ENCODE measurements at regions not wholly inside any gene's neighbourhood (a gene's known extent, or its start where the extent isn't known, plus 50 kb on each side); places are given as distances from the start of the nearest gene placed in this dataset.

- DNase-seq, result no peak
- no peak overlapping the region for H3K4me3 ChIP-seq (ENCODE audit: low read length)
- H3K27ac ChIP-seq (ENCODE audit: low read length), result no peak overlapping the region
- no peaks in the 10 kb centered on the region for H3K9me2 ChIP-seq (replicated peaks; ENCODE audit: insufficient read depth, low read length)
- no peak overlapping the region for H3K4me2 ChIP-seq (ENCODE audit: low read depth, low read length)
- no peaks in the 10 kb centered on the region for H3K79me2 ChIP-seq (ENCODE audit: low read length)
- no peaks in the 10 kb centered on the region for H4K20me1 ChIP-seq (ENCODE audit: insufficient read depth, low read length)
- H2AFZ ChIP-seq (ENCODE audit: low read length), result no peak overlapping the region
- H3K9me3 ChIP-seq (replicated peaks; ENCODE audit: insufficient read depth, low read length), result no peaks in the 10 kb centered on the region
- H3K27me3 ChIP-seq (replicated peaks; ENCODE audit: insufficient read depth, low read length), result no peaks in the 10 kb centered on the region
- no peak overlapping the region for H3K9ac ChIP-seq (ENCODE audit: low read length)
- no peaks in the 10 kb centered on the region for H3K4me1 ChIP-seq (ENCODE audit: low read length)
- no peak for TF ChIP-seq EZH2 (optimal IDR thresholded peaks at IDR 0.05; ENCODE audit: low read depth, low read length)
- H3K36me3 ChIP-seq (replicated peaks; ENCODE audit: insufficient read depth, low read length), result no peaks in the 10 kb centered on the region
- H3F3A ChIP-seq (ENCODE audit: insufficient read depth, low read length), result no peaks in the 10 kb centered on the region
Measured at GRCh38 chr9:117624106-117624505, 80.1 kb upstream of the TLR4 start.

GRCh38 chr9:117622347-117622746, 81.9 kb upstream of the TLR4 start:
- no peak for DNase-seq
- Histone ChIP-seq H3K4me1 (ENCODE audit: low read length) (no peaks in the 10 kb centered on the region), H3K4me2 (ENCODE audit: low read depth, low read length) (no peak overlapping the region), H3K79me2 (ENCODE audit: low read length) (no peaks in the 10 kb centered on the region), H3K36me3 (replicated peaks; ENCODE audit: insufficient read depth, low read length) (no peaks in the 10 kb centered on the region), H3K27ac (ENCODE audit: low read length) (no peak overlapping the region), H3K9ac (ENCODE audit: low read length) (no peak overlapping the region), H3K9me3 (replicated peaks; ENCODE audit: insufficient read depth, low read length) (no peaks in the 10 kb centered on the region), H4K20me1 (ENCODE audit: insufficient read depth, low read length) (no peaks in the 10 kb centered on the region), H2AFZ (ENCODE audit: low read length) (no peak overlapping the region), H3K27me3 (replicated peaks; ENCODE audit: insufficient read depth, low read length) (no peaks in the 10 kb centered on the region), H3F3A (ENCODE audit: insufficient read depth, low read length) (no peaks in the 10 kb centered on the region), H3K4me3 (ENCODE audit: low read length) (no peak overlapping the region), H3K9me2 (replicated peaks; ENCODE audit: insufficient read depth, low read length) (no peaks in the 10 kb centered on the region)
- TF ChIP-seq CTCF (IDR thresholded peaks at IDR 0.05; ENCODE audit: low read length) (peak; percentile 29), EZH2phosphoT487 (IDR thresholded peaks at IDR 0.05; ENCODE audit: low read length) (no peak)

- Histone ChIP-seq H3K9ac (ENCODE audit: low read length) (no peak overlapping the region), H3K27me3 (replicated peaks; ENCODE audit: insufficient read depth, low read length) (no peaks in the 10 kb centered on the region), H3K4me1 (ENCODE audit: low read length) (no peaks in the 10 kb centered on the region), H3K4me2 (ENCODE audit: low read depth, low read length) (no peak overlapping the region), H3K9me2 (replicated peaks; ENCODE audit: insufficient read depth, low read length) (no peaks in the 10 kb centered on the region), H2AFZ (ENCODE audit: low read length) (no peak overlapping the region), H3K4me3 (ENCODE audit: low read length) (no peak overlapping the region), H3K9me3 (replicated peaks; ENCODE audit: insufficient read depth, low read length) (no peaks in the 10 kb centered on the region), H3K36me3 (replicated peaks; ENCODE audit: insufficient read depth, low read length) (no peaks in the 10 kb centered on the region), H3K27ac (ENCODE audit: low read length) (no peak overlapping the region), H3K79me2 (ENCODE audit: low read length) (no peaks in the 10 kb centered on the region), H3F3A (ENCODE audit: insufficient read depth, low read length) (no peaks in the 10 kb centered on the region), H4K20me1 (ENCODE audit: insufficient read depth, low read length) (no peaks in the 10 kb centered on the region)
- TF ChIP-seq EZH2phosphoT487 (IDR thresholded peaks at IDR 0.05; ENCODE audit: low read length) (no peak), EZH2 (optimal IDR thresholded peaks at IDR 0.05; ENCODE audit: low read depth, low read length) (no peak), CTCF (IDR thresholded peaks at IDR 0.05; ENCODE audit: low read length) (no peak)
- DNase-seq, result no peak
Measured at GRCh38 chr9:117616431-117616831, 87.8 kb upstream of the TLR4 start.

GRCh38 chr9:117612317-117612716, 91.9 kb upstream of the TLR4 start:
- TF ChIP-seq EZH2 (optimal IDR thresholded peaks at IDR 0.05; ENCODE audit: low read depth, low read length) (no peak), EZH2phosphoT487 (IDR thresholded peaks at IDR 0.05; ENCODE audit: low read length) (no peak), CTCF (IDR thresholded peaks at IDR 0.05; ENCODE audit: low read length) (no peak)
- DNase-seq, result no peak
- Histone ChIP-seq H3K27me3 (replicated peaks; ENCODE audit: insufficient read depth, low read length) (no peaks in the 10 kb centered on the region), H3K9ac (ENCODE audit: low read length) (no peak overlapping the region), H3K4me3 (ENCODE audit: low read length) (no peak overlapping the region), H3K36me3 (replicated peaks; ENCODE audit: insufficient read depth, low read length) (no peaks in the 10 kb centered on the region), H3K27ac (ENCODE audit: low read length) (no peak overlapping the region), H3F3A (ENCODE audit: insufficient read depth, low read length) (no peaks in the 10 kb centered on the region), H3K4me2 (ENCODE audit: low read depth, low read length) (no peak overlapping the region), H3K9me2 (replicated peaks; ENCODE audit: insufficient read depth, low read length) (no peaks in the 10 kb centered on the region), H3K9me3 (replicated peaks; ENCODE audit: insufficient read depth, low read length) (no peaks in the 10 kb centered on the region), H2AFZ (ENCODE audit: low read length) (no peak overlapping the region), H4K20me1 (ENCODE audit: insufficient read depth, low read length) (no peaks in the 10 kb centered on the region), H3K4me1 (ENCODE audit: low read length) (no peaks in the 10 kb centered on the region; the same call in 1 of the 2 replicates), H3K79me2 (ENCODE audit: low read length) (no peaks in the 10 kb centered on the region)

Measured in MM.1S (cell line).